ENCODE measurements at regions not wholly inside any gene's neighbourhood (a gene's known extent, or its start where the extent isn't known, plus 50 kb on each side); places are given as distances from the start of the nearest gene placed in this dataset.

GRCh38 chr5:82596451-82596850 is 318.3 kb upstream of the RPS23 start:
- ATAC-seq, result no peak
- no peak overlapping the region for H3K27ac ChIP-seq (ENCODE audit: low read length)
- intact Hi-C loops (cut with micrococcal nuclease; ENCODE audit: unreplicated experiment), result no loop called here
- CTCF ChIA-PET, result interaction anchor here (0.7 kb wide), 1 partner anchor 624 kb away, joined by 3 read pairs; no protein-coding TSS in a partner anchor
- no TSS peak for BruUV-seq (replicated peaks)
- in situ Hi-C loops (cut with HindIII; ENCODE audit: low pct_unique_long_range_greater_than_20kb, low sequenced_read_pairs), result no loop called here
- no peaks in the 10 kb centered on the region for H3K27me3 ChIP-seq (ENCODE audit: control insufficient read depth, insufficient read depth, low read length)
- no peak overlapping the region for H3K4me3 ChIP-seq (ENCODE audit: low read depth in 2 of 2, low read length in 2 of 2)
- H3K36me3 ChIP-seq (ENCODE audit: control insufficient read depth, insufficient read depth, low read length), result no peaks in the 10 kb centered on the region
- POLR2A ChIA-PET, result no interaction called here
- TF ChIP-seq CTCF (IDR thresholded peaks at IDR 0.05) (no peak), TCF7L2 (IDR thresholded peaks at IDR 0.05; ENCODE audit: low read depth, low read length) (no peak), POLR2AphosphoS5 (IDR thresholded peaks at IDR 0.05; ENCODE audit: low read depth, low read length) (no peak), SIN3A (IDR thresholded peaks at IDR 0.05; ENCODE audit: borderline replicate concordance, insufficient read depth, low read depth, low read length) (no peak), REST (IDR thresholded peaks at IDR 0.05; ENCODE audit: insufficient read depth in 1 of 2, low read depth in 2 of 2, low read length in 1 of 2) (no peak)
- no peak for DNase-seq (ENCODE audit: low read depth, low spot score)
- no peaks in the 10 kb centered on the region for H3K4me1 ChIP-seq (ENCODE audit: control insufficient read depth, insufficient read depth, low read length)
- no peaks in the 10 kb centered on the region; the same call in 1 of the 2 replicates for H3K9me3 ChIP-seq (ENCODE audit: control insufficient read depth, insufficient read depth, low read depth, low read length)

- ATAC-seq (no peak), DNase-seq (ENCODE audit: low read depth, low spot score) (no peak)
- H3K9me3 ChIP-seq (ENCODE audit: control insufficient read depth, insufficient read depth, low read depth, low read length), result no peaks in the 10 kb centered on the region; the same call in 1 of the 2 replicates
- no peak for TF ChIP-seq TCF7L2 (IDR thresholded peaks at IDR 0.05; ENCODE audit: low read depth, low read length)
- no peak for TF ChIP-seq CTCF (IDR thresholded peaks at IDR 0.05)
- TF ChIP-seq REST (IDR thresholded peaks at IDR 0.05; ENCODE audit: insufficient read depth in 1 of 2, low read depth in 2 of 2, low read length in 1 of 2), result no peak
- no peak for TF ChIP-seq SIN3A (IDR thresholded peaks at IDR 0.05; ENCODE audit: borderline replicate concordance, insufficient read depth, low read depth, low read length)
- TF ChIP-seq POLR2AphosphoS5 (IDR thresholded peaks at IDR 0.05; ENCODE audit: low read depth, low read length), result no peak
- H3K27me3 ChIP-seq (ENCODE audit: control insufficient read depth, insufficient read depth, low read length), result no peaks in the 10 kb centered on the region
- intact Hi-C loops (cut with micrococcal nuclease; ENCODE audit: unreplicated experiment) (no loop called here), in situ Hi-C loops (cut with HindIII; ENCODE audit: low pct_unique_long_range_greater_than_20kb, low sequenced_read_pairs) (no loop called here)
- H3K27ac ChIP-seq (ENCODE audit: low read length), result no peak overlapping the region
- no TSS peak for BruUV-seq (replicated peaks)
- no peak overlapping the region for H3K4me3 ChIP-seq (ENCODE audit: low read depth in 2 of 2, low read length in 2 of 2)
- no peaks in the 10 kb centered on the region for H3K4me1 ChIP-seq (ENCODE audit: control insufficient read depth, insufficient read depth, low read length)
- CTCF ChIA-PET, result no interaction called here
- POLR2A ChIA-PET, result no interaction called here
- no peaks in the 10 kb centered on the region for H3K36me3 ChIP-seq (ENCODE audit: control insufficient read depth, insufficient read depth, low read length)
Observed at GRCh38 chr5:82595113-82595512, 317.0 kb upstream of the RPS23 start.
